GM04504 (cell line): ENCODE measurements at regions not wholly inside any gene's neighbourhood (a gene's known extent, or its start where the extent isn't known, plus 50 kb on each side); places are given as distances from the start of the nearest gene placed in this dataset.
"Not testable (repeated sequence)": the region's sequence is repeated elsewhere in the genome, so short reads cannot be mapped to it uniquely, and the experiment has no call there.

ENCODE experiments used
- DNase-seq: peaks from one replicate; pipeline ENCODE4 v3.0.0-alpha.2; 2012; ENCODE audit warnings: low read depth

DNA sequence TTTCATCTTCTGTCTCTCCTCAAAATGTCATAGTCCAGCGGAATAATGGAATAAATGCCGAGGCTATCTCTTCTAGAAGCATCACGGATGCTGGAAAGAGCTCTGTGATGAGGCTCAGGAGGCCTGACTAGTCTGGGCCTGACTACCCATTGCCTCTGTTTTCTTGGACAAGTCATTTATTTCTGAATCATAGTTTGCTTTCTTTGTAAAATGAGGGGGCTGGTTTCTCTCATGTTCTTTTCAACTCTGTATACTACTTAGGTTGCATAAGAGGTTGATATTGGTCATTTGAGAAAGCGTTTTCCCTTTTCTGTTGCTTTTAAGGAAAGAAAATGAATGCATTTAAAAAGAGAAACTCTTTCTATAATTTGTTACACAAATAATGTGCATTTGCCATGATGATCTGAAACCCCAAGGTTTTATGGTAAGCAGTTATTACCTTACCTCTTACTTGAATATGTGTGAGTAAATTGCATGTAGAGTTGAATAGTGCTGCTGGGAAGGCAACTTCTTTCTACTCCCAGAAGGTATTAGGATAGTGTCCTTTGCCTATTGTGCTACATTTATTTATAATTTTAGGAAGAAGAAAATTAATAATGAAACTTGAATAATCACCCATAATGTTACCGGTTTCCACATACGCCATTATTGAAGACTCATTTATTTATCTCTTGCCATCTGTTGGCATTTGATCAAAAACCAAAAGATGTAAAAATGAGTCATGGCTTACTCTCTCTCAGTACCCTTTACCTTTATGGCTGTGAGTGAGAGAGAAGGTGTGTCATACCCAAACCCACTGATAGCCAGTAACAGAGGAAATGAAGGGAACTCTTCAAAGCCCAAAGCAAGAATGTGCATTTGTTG lies 179.1 kb downstream of the FASLG start:
- no peak for DNase-seq

GRCh38 chr1:172838680-172839313 lies 179.9 kb downstream of the FASLG start:
- DNase-seq: no peak

DNA sequence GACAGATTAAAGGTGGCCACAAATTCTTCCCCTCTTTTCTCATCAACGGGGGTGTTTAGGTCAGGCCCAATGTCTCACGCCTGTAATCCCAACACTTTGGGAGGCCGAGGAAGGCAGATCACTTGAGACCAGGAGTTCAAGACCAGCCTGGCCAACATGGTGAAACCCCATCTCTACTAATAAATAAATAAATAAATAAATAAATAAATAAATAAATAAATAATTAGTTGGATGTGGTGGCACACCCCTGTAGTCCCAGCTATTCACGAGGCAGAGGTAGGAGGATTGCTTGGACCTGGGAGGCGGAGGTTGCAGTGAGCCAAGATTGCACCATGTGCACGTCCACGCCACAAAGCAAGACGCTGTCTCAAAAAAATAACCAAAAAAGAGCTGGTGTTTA lies 180.7 kb downstream of the FASLG start:
- DNase-seq: not testable (repeated sequence)

GRCh38 chr1:172843444-172843843 lies 184.5 kb downstream of the FASLG start:
- DNase-seq: no peak

- DNase-seq: no peak
These were observed 186.5 kb downstream of the FASLG start for GRCh38 chr1:172845371-172845770.

- DNase-seq: no peak
These were observed 187.0 kb downstream of the FASLG start for GRCh38 chr1:172845865-172846264.

DNA sequence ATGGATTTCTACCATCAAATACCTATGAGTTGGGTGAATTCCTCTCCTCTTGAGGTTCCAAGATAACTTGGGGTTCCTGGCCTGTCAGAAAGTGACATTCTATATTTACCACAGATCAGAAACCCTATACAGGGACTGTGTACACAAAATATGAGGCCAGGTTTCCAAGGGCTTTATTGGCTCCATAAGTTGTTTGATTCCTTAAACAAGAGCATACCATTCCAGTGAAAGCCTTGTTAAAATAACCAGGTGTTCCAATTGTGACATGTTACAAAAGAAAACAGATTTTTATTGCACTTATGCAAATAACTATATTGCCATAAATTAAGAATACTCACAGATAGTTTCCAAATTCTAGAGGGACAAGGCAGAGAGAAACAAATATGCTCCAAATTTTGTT lies 188.9 kb downstream of the FASLG start:
- DNase-seq: not testable (repeated sequence)

DNA sequence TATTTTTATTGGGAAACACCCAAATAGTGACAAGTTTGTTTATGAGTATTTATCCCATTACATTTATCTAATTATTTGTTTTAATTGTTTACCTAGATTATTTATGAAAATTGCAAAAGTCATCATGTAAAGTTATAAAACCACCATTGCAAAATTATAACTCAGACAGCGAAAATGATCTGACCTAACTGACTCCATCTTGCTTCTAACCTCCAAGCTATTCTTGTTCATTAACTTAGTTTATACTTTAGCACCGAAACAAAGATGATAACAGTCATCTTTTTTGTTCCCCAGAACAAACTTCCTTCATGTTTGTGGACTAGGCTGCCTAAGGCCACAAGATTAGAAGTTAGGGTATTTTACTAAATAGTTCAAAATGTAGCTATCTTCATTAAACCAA lies 190.8 kb downstream of the FASLG start:
- DNase-seq: no peak

- DNase-seq: no peak
These were observed 192.2 kb downstream of the FASLG start for GRCh38 chr1:172851077-172851476.

GRCh38 chr1:172851856-172852255 lies 193.0 kb downstream of the FASLG start:
- DNase-seq: no peak

- DNase-seq: not testable (repeated sequence)
These were observed 194.8 kb downstream of the TNFSF18 start for GRCh38 chr1:172855983-172856382.

DNA sequence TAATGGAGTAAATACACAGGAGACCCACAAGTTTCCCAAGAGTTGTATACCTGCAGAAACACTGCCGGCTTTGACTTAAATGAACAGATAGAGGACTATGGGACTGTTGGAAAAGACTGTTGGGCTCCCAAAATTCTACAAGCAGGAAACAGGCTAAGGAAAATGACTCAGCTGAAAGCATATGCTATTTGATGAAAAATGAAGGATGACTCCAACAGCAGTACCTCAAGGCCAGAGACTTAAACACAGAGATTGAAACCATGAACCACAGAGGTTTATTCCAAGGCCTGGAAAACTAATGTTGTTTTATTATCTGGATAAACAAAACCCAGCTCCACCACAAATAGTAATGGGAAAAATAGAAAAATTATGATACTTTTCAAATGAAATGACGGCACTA lies 187.7 kb downstream of the TNFSF18 start:
- DNase-seq: no peak

DNA sequence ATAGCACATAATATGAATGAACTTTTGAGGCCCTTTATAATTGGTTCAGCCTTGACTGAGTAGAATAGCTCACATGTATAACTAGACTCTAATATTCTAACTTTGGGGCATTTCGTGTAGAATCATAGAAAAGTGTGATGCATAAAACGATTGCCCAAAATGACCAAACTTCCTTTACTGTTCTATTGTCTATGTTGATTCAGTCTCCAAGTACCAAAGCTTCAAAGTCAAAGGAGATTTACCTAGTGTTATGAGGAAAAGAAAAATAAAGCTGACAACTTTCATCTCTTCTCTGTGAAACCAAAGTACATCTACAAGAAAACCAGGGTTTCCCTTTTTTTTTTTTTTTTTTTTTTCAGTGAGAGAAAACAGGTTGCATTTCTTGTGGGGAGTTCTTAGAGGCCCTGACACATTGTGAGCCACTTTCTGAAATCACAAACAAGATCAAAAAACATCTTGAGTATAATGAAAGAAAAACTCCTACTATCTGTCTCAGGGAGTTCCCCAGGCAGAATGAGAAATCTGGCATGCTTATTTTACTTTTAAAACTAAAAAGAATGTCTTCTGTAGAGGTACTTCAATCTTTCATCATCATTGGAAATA lies 183.4 kb downstream of the TNFSF18 start:
- no peak for DNase-seq

GRCh38 chr1:172870901-172871606 lies 179.7 kb downstream of the TNFSF18 start:
- no peak for DNase-seq

DNA sequence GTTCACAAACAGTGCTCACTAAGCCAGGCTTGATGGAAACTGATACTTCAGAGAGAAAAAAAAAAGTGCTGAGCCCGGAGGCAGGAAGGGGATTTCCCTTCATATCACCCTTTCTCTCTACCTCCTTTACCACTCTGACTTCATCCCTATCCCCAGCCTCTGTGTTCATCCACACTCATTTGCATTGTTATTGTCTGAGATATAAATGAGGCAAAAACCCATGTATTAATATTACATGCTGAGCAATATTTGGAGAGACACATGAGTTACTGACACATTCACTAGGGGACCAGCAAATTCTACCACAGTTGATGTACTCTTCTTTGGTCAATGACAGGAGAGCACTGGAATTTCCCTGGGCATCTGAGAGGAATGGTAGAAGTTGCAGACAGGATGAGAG lies 175.8 kb downstream of the TNFSF18 start:
- no peak for DNase-seq

DNA sequence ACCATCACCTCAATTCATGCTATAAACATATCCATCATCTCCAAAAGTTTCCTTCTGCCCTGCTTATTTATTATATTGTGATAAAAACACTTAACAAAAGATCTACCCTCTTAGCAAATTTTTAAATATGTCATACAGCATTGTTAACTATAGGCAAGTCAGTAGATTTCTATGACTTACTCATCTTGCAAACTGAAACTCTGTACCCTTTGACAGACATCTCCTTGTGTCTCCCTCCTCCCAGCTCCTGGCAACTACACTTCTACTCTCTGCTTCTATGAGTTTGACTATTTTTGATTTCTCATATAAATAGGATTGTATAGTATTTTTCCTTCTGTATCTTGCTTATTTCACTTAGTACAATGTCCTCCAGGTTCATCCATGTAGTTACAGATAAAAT lies 174.8 kb downstream of the TNFSF18 start:
- no peak for DNase-seq

DNA sequence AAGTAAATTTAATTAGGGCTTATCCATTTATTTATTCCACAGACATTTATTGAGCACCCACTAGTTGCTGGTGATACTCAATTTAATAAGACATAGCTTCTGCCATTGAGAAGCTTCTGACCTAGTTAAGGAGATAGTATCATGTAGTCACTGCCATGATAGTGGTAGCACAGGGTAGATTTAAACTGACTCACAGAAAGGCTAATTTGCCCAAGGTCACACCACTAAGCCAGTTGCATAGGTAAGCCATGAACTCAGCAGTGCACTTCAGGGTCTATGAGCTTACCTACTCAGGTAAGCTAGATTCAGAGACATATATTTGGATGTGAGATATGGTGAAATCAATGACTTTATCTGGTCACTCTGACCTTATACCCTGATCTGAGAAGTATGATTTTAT lies 168.4 kb downstream of the TNFSF18 start:
- no peak for DNase-seq

DNA sequence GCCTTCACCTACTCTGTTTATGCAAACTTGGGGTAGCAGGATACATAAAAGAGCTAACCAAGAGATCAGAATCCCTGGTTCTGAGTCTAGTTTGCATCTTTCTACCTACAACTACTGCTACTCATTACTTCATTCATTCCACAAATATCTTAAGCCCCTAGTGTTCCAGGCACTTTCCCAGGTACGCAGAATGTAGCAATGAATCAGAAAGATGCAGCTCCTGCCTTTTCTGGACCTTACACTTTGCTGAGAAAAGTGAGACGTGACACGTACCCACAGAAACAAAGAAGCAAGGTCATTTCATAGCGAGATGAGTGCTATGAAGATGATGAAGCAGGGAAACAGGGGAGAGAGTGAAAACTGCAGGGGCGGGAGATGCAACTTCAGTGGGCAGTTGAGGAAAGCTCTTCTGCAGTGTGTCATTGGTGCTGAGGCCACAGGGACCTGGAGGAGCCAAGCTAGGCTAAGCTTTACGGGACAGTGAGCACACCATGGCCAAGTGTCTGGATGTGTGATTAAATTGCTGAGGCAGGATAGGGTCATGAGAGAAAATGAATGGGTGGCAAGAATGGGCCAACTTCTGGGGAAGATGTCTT lies 167.9 kb downstream of the TNFSF18 start:
- no peak for DNase-seq

GRCh38 chr1:172883387-172883791 lies 167.4 kb downstream of the TNFSF18 start:
- DNase-seq: no peak

- DNase-seq: no peak
These were observed 166.9 kb downstream of the TNFSF18 start for GRCh38 chr1:172883844-172884243.

GRCh38 chr1:172885411-172885810 lies 165.3 kb downstream of the TNFSF18 start:
- DNase-seq: no peak

GRCh38 chr1:172885971-172886370 lies 164.8 kb downstream of the TNFSF18 start:
- DNase-seq: no peak
